SU-DHL-6 (cell line): ENCODE measurements at regions not wholly inside any gene's neighbourhood (a gene's known extent, or its start where the extent isn't known, plus 50 kb on each side); places are given as distances from the start of the nearest gene placed in this dataset.

Experiments used
- CTCF ChIP-seq: fragments of 200-600 bp; sonication (generic); IDR thresholded peaks from one replicate; pipeline ENCODE4 v1.5.1; 2017; ENCODE audit warnings: antibody characterized with exemption, mild to moderate bottlenecking, low read length, moderate library complexity; ENCODE audit not compliant: insufficient read depth, poor library complexity, severe bottlenecking
- EZH2phosphoT487 ChIP-seq: fragments of 200-600 bp; sonication (generic), shearing (Covaris generic); conservative IDR thresholded peaks from 2 replicates; pipeline ENCODE4 v1.6.1; 2018; ENCODE audit warnings: mild to moderate bottlenecking, antibody characterized with exemption, low read length, moderate library complexity, mixed read lengths

GRCh38 chr6:44699082-44699481, 311.6 kb downstream of the CDC5L start:
- TF ChIP-seq CTCF (no peak), EZH2phosphoT487 (no peak)
